Transverse colon (tissue), 4 donors: ENCODE measurements at regions not wholly inside any gene's neighbourhood (a gene's known extent, or its start where the extent isn't known, plus 50 kb on each side); places are given as distances from the start of the nearest gene placed in this dataset.
"Not testable (repeated sequence)": the region's sequence is repeated elsewhere in the genome, so short reads cannot be mapped to it uniquely, and the experiment has no call there.

ENCODE experiments used
- DNase-seq: peaks from one replicate; pipeline ENCODE4 v3.0.0-alpha.2; 2019
- H3K27ac ChIP-seq, 4 donors: fragments of 200-600 bp; sonication (generic); 2 replicates each; pipeline ENCODE4 v1.5.1; 2016 to 2018; ENCODE audit warnings: inconsistent platforms in 4 of 4
- H3K27me3 ChIP-seq: fragments of 200-600 bp; sonication (generic); 2 replicates; pipeline ENCODE4 v1.5.1; 2017; ENCODE audit warnings: inconsistent platforms
- H3K36me3 ChIP-seq, 4 donors: fragments of 200-600 bp; sonication (generic); 2 replicates each; pipeline ENCODE4 v1.5.1; 2017 to 2019; ENCODE audit warnings: inconsistent platforms in 4 of 4
- H3K4me1 ChIP-seq, 4 donors: fragments of 200-600 bp; sonication (generic); 2 replicates each; pipeline ENCODE4 v1.5.1; 2017 to 2020; ENCODE audit warnings: inconsistent platforms in 4 of 4
- H3K4me3 ChIP-seq, 4 donors: fragments of 200-600 bp; sonication (generic); 1 replicate in 1 of 4; 2 replicates in 3 of 4; pipeline versions ENCODE4 v1.5.1 to v1.6.1; 2017 to 2019; ENCODE audit warnings: inconsistent platforms in 4 of 4
- H3K9me3 ChIP-seq, 2 donors: fragments of 200-600 bp; sonication (generic); 2 replicates each; pipeline ENCODE4 v1.5.1; 2017 to 2019; ENCODE audit warnings: inconsistent platforms in 2 of 2
- EP300 ChIP-seq: sonication (generic); formaldehyde crosslinking; IDR thresholded peaks from one replicate; pipeline ENCODE4 v1.6.1; 2017; ENCODE audit warnings: antibody characterized with exemption, low read depth
- POLR2A ChIP-seq: fragments of 450-650 bp; IDR thresholded peaks from one replicate; pipeline ENCODE4 v1.6.1; 2016; ENCODE audit warnings: antibody characterized with exemption, mild to moderate bottlenecking, moderate library complexity
- POLR2AphosphoS5 ChIP-seq, 3 donors: sonication (generic); formaldehyde crosslinking; IDR thresholded peaks; one replicate each; pipeline ENCODE4 v1.6.1; 2016; ENCODE audit warnings: antibody characterized with exemption in 3 of 3
- WGBS, 2 donors: methylation state at CpG; one replicate each; pipeline ENCODE4 v1.1.5; 2018; ENCODE audit warnings: low coverage in 1 of 2; 5-methylcytosine and 5-hydroxymethylcytosine counted together
- in situ Hi-C, 4 donors: fragments of 200-750 bp; cut with MboI; loops; one replicate each; pipeline versions ENCODE4 v1.15.0 to v1.15.1; 2017; ENCODE audit warnings: low sequenced_read_pairs in 3 of 4, low pct_ligation_motif_present in 1 of 4, low pct_unique_long_range_greater_than_20kb in 1 of 4
- intact Hi-C: fragments of 100-400 bp; cut with DNase I; formaldehyde crosslinking; loops from one replicate; pipeline ENCODE4 v1.15.1; 2023; ENCODE audit warnings: low total_unique reads
- TF ChIP-seq, protein P1 (sequence below), 5 experiments: fragments of 200-600 bp in 3 of 5; fragments of 450-650 bp in 2 of 5; sonication (generic) in 3 of 5; IDR thresholded peaks; 1 replicate in 2 of 5; 2 replicates in 3 of 5; pipeline ENCODE4 v1.5.1; 2016 to 2017; ENCODE audit warnings: antibody characterized with exemption in 5 of 5, inconsistent platforms in 3 of 5, mild to moderate bottlenecking in 2 of 5, moderate library complexity in 1 of 5

GRCh38 chr1:193388683-193389082, 202.3 kb upstream of the B3GALT2 start:
- Histone ChIP-seq H3K36me3 (no peaks in the 10 kb centered on the region), H3K27ac (no peak overlapping the region), H3K9me3 (no peaks in the 10 kb centered on the region), H3K4me3 (no peak overlapping the region), H3K4me1 (no peaks in the 10 kb centered on the region), H3K27me3 (no peaks in the 10 kb centered on the region)
- in situ Hi-C loops (loop anchor here in 1 of 4 donors (25.0 kb wide), 1 partner anchor 899 kb away; no protein-coding TSS in a partner anchor), intact Hi-C loops (no loop called here)
- WGBS, 2 donors = 98 to 100% methylated on average over 1 to 5 of the region's 5 CpGs
- no peak for DNase-seq
- TF ChIP-seq, protein P1, sequence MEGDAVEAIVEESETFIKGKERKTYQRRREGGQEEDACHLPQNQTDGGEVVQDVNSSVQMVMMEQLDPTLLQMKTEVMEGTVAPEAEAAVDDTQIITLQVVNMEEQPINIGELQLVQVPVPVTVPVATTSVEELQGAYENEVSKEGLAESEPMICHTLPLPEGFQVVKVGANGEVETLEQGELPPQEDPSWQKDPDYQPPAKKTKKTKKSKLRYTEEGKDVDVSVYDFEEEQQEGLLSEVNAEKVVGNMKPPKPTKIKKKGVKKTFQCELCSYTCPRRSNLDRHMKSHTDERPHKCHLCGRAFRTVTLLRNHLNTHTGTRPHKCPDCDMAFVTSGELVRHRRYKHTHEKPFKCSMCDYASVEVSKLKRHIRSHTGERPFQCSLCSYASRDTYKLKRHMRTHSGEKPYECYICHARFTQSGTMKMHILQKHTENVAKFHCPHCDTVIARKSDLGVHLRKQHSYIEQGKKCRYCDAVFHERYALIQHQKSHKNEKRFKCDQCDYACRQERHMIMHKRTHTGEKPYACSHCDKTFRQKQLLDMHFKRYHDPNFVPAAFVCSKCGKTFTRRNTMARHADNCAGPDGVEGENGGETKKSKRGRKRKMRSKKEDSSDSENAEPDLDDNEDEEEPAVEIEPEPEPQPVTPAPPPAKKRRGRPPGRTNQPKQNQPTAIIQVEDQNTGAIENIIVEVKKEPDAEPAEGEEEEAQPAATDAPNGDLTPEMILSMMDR (IDR thresholded peaks at IDR 0.05) = no peak
- no peak for TF ChIP-seq EP300
- no peak for TF ChIP-seq POLR2AphosphoS5 (IDR thresholded peaks at IDR 0.05)
- no peak for TF ChIP-seq POLR2A

- 89 to 90% methylated on average over 4 of the region's 4 CpGs for WGBS, 2 donors
- no peak for TF ChIP-seq POLR2A
- TF ChIP-seq EP300 = no peak
- TF ChIP-seq, protein P1 (IDR thresholded peaks at IDR 0.05) = no peak
- no peak for TF ChIP-seq POLR2AphosphoS5 (IDR thresholded peaks at IDR 0.05)
- in situ Hi-C loops (loop anchor here in 1 of 4 donors (25.0 kb wide), 1 partner anchor 899 kb away; no protein-coding TSS in a partner anchor), intact Hi-C loops (no loop called here)
- Histone ChIP-seq H3K9me3 (no peaks in the 10 kb centered on the region), H3K4me3 (no peak overlapping the region), H3K27ac (no peak overlapping the region), H3K4me1 (no peaks in the 10 kb centered on the region), H3K36me3 (no peaks in the 10 kb centered on the region), H3K27me3 (no peaks in the 10 kb centered on the region)
- DNase-seq = no peak
Observed at GRCh38 chr1:193388165-193388564, 201.8 kb upstream of the B3GALT2 start.

DNA sequence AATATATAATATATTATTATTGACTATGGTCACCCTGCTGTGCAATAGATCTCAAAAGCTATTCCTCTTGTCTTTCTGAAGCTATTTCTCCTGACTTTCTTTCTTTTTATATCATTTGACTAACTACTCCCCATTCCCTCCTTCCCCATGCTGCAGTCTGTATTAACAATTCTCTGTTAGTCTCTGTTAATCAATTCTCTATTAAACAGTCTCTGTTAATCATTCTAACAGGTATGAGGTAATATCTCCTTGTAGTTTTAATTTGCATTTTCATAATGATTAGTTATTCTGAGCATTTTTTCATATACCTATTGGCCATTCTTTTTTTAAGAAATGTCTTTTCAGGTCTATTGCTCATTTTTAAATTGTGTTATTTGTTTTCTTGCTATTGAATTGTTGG, 201.0 kb upstream of the B3GALT2 start:
- Histone ChIP-seq H3K27ac (no peak overlapping the region), H3K9me3 (no peaks in the 10 kb centered on the region), H3K4me1 (no peaks in the 10 kb centered on the region), H3K27me3 (no peaks in the 10 kb centered on the region), H3K4me3 (no peak overlapping the region), H3K36me3 (no peaks in the 10 kb centered on the region)
- intact Hi-C loops (no loop called here), in situ Hi-C loops (loop anchor here in 1 of 4 donors (25.0 kb wide), 1 partner anchor 900 kb away; no protein-coding TSS in a partner anchor)
- TF ChIP-seq EP300 (no peak), POLR2A (no peak), POLR2AphosphoS5 (IDR thresholded peaks at IDR 0.05) (no peak)
- TF ChIP-seq, protein P1 (IDR thresholded peaks at IDR 0.05) = no peak
- DNase-seq = no peak

- DNase-seq, H3K4me1 ChIP-seq, H3K36me3 ChIP-seq, H3K4me3 ChIP-seq, H3K27ac ChIP-seq, H3K27me3 ChIP-seq, intact Hi-C loops, H3K9me3 ChIP-seq: not testable (repeated sequence)
- in situ Hi-C loops = loop anchor here in 1 of 4 donors (25.0 kb wide), 1 partner anchor 909 kb away; no protein-coding TSS in a partner anchor
- 67 to 70% methylated on average over 2 of the region's 2 CpGs for WGBS, 2 donors
Observed at GRCh38 chr1:193378451-193378850, 192.0 kb upstream of the B3GALT2 start.

DNA sequence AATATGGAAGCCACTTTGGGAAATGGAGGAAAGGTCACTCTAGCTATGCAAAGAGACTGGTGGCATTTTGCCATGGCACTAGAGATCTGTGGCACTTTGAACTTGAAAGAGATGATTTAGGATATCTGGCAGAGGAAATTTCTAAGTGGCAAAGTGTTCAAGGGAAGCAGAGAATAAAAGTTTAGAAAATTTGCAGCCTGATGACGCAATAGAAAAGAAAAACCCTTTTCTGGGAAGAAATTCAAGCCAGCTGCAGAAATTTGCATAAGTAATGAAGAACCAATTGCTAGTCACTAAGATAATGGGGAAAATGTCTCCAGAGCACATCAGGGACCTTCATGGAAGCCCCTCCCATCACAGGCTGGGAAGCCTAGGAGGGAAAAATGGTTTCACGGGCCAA, 191.1 kb upstream of the B3GALT2 start:
- WGBS, 2 donors = 88% methylated on average over 2 of the region's 2 CpGs
- Histone ChIP-seq H3K36me3 (no peaks in the 10 kb centered on the region), H3K4me3 (no peak overlapping the region), H3K27me3 (no peaks in the 10 kb centered on the region), H3K9me3 (no peaks in the 10 kb centered on the region), H3K27ac (no peak overlapping the region), H3K4me1 (no peaks in the 10 kb centered on the region)
- no peak for TF ChIP-seq POLR2AphosphoS5 (IDR thresholded peaks at IDR 0.05)
- TF ChIP-seq EP300 = no peak
- TF ChIP-seq, protein P1 (IDR thresholded peaks at IDR 0.05) = no peak
- TF ChIP-seq POLR2A = no peak
- DNase-seq = no peak
- intact Hi-C loops (no loop called here), in situ Hi-C loops (loop anchor here in 1 of 4 donors (25.0 kb wide), 1 partner anchor 910 kb away; no protein-coding TSS in a partner anchor)
